HEK293T (cell line): ENCODE measurements at regions not wholly inside any gene's neighbourhood (a gene's known extent, or its start where the extent isn't known, plus 50 kb on each side); places are given as distances from the start of the nearest gene placed in this dataset.

Source experiments
- CTCF ChIA-PET: fragments of 350-600 bp; formaldehyde crosslinking; extraction: SDS; loops from one replicate; lab custom pipeline; 2021; ENCODE audit warnings: antibody characterized with exemption, inconsistent platforms; lab: Yijun Ruan, JAX
- POLR2A ChIA-PET: fragments of 350-600 bp; formaldehyde crosslinking; extraction: SDS; loops from one replicate; lab custom pipeline; 2020; ENCODE audit warnings: antibody characterized with exemption, inconsistent platforms; lab: Yijun Ruan, JAX
- DNase-seq: peaks from one replicate; pipeline ENCODE4 v3.0.0; 2012; ENCODE audit warnings: mixed read lengths; ENCODE audit errors: extremely low spot score
- ARNT ChIP-seq: fragments of 450-650 bp; IDR thresholded peaks from 2 replicates; pipeline ENCODE4 v1.6.1; 2017; ENCODE audit warnings: mild to moderate bottlenecking
- BHLHE40 ChIP-seq: fragments of 450-650 bp; IDR thresholded peaks from 2 replicates; pipeline ENCODE4 v1.6.1; 2016; ENCODE audit warnings: mild to moderate bottlenecking, moderate library complexity, borderline replicate concordance
- CTBP1 ChIP-seq: fragments of 450-650 bp; IDR thresholded peaks from 2 replicates; pipeline ENCODE4 v1.6.1; 2016; ENCODE audit warnings: borderline replicate concordance
- ELF4 ChIP-seq: fragments of 450-650 bp; IDR thresholded peaks from 2 replicates; pipeline ENCODE4 v1.6.1; 2017; ENCODE audit warnings: antibody characterized with exemption
- FOXA1 ChIP-seq: fragments of 450-650 bp; IDR thresholded peaks from 2 replicates; pipeline ENCODE4 v1.6.1; 2016; ENCODE audit warnings: mild to moderate bottlenecking
- FOXK2 ChIP-seq: fragments of 450-650 bp; IDR thresholded peaks from 2 replicates; pipeline ENCODE4 v1.6.1; 2016; ENCODE audit warnings: mild to moderate bottlenecking
- FOXM1 ChIP-seq: fragments of 450-650 bp; IDR thresholded peaks from 2 replicates; pipeline ENCODE4 v1.6.1; 2017; ENCODE audit warnings: mild to moderate bottlenecking, borderline replicate concordance
- HDGF ChIP-seq: fragments of 450-650 bp; IDR thresholded peaks from 2 replicates; pipeline ENCODE4 v1.6.1; 2017; ENCODE audit warnings: antibody characterized with exemption, borderline replicate concordance
- L3MBTL2 ChIP-seq: fragments of 450-650 bp; conservative IDR thresholded peaks from 2 replicates; pipeline ENCODE4 v1.6.1; 2016; ENCODE audit warnings: mild to moderate bottlenecking
- LEF1 ChIP-seq: fragments of 450-650 bp; IDR thresholded peaks from 2 replicates; pipeline ENCODE4 v1.6.1; 2017; ENCODE audit warnings: mild to moderate bottlenecking, borderline replicate concordance
- NFRKB ChIP-seq: fragments of 450-650 bp; IDR thresholded peaks from 2 replicates; pipeline ENCODE4 v1.6.1; 2016; ENCODE audit warnings: mild to moderate bottlenecking, moderate library complexity
- SP1 ChIP-seq: fragments of 450-650 bp; IDR thresholded peaks from 2 replicates; pipeline ENCODE4 v1.6.1; 2017
- SUZ12 ChIP-seq: fragments of 450-650 bp; IDR thresholded peaks from 2 replicates; pipeline ENCODE4 v1.6.1; 2016; ENCODE audit warnings: mild to moderate bottlenecking
- TARDBP ChIP-seq: fragments of 450-650 bp; IDR thresholded peaks from 2 replicates; pipeline ENCODE4 v1.6.1; 2016
- ZNF384 ChIP-seq: fragments of 450-650 bp; IDR thresholded peaks from 2 replicates; pipeline ENCODE4 v1.6.1; 2016
- TF ChIP-seq, protein P1 (sequence below): fragments of 450-650 bp; IDR thresholded peaks from 2 replicates; pipeline ENCODE4 v1.6.1; 2016

DNA sequence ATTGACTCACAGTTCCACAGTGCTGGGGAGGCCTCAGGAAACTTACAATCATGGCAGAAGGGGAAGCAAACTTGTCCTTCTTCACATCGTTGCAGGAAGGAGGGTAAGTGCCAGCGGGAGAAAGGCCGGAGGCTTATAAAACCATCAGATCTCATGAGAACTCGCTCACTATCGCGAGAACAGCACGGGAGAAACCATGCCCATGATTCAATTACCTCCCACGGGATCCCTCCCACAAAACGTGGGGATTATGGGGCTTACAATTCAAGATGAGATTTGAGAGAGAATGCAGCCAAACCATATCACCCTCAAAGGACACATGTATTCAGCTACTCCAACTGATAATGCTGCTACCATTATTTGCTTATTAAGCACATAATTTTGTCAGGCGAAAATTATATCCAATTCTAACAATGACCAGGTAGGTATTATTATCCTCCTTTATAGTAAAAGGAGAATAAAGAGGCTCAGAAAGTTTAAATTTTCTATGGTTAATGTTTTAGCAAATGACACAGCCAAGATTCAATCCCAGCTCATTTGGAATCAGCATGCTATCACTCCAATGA is 327.2 kb upstream of the CDIN1 start:
- ChIA-PET POLR2A (no interaction called here), CTCF (no interaction called here)
- TF ChIP-seq HDGF (no peak), ELF4 (no peak), LEF1 (no peak), FOXA1 (no peak)
- DNase-seq, result no peak

DNA sequence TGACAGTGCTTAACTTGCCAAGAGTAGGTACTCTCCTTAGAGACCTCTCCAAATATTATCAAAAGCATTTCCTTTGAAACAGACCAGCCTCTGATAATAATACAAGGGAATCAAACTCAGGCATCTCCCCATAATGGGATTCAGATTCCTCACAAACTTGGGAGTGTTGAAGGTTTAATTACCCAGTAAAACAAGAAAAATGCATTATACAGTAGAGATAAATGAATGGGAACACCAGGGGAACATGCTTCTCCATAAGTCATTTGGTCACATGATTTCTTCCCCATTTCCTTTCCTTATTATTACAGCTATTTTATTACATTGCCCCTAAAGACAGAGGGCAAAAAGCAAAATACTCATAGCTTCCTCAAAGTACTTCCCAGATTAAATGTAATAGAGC is 325.0 kb upstream of the CDIN1 start:
- ChIA-PET POLR2A (no interaction called here), CTCF (interaction anchor here (0.6 to 0.7 kb wide), 2 partner anchors 761 to 1961 kb away, joined by 3 read pairs; no protein-coding TSS in a partner anchor)
- TF ChIP-seq FOXA1, result no peak
- TF ChIP-seq BHLHE40, result no peak
- no peak for TF ChIP-seq SUZ12
- no peak for TF ChIP-seq L3MBTL2
- TF ChIP-seq, protein P1, sequence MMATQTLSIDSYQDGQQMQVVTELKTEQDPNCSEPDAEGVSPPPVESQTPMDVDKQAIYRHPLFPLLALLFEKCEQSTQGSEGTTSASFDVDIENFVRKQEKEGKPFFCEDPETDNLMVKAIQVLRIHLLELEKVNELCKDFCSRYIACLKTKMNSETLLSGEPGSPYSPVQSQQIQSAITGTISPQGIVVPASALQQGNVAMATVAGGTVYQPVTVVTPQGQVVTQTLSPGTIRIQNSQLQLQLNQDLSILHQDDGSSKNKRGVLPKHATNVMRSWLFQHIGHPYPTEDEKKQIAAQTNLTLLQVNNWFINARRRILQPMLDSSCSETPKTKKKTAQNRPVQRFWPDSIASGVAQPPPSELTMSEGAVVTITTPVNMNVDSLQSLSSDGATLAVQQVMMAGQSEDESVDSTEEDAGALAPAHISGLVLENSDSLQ, result no peak
- no peak for TF ChIP-seq TARDBP
- TF ChIP-seq FOXK2, result no peak
- TF ChIP-seq FOXM1, result no peak
- TF ChIP-seq CTBP1, result no peak
- TF ChIP-seq HDGF, result no peak
- TF ChIP-seq ZNF384, result no peak
- no peak for TF ChIP-seq NFRKB
- DNase-seq, result no peak

DNA sequence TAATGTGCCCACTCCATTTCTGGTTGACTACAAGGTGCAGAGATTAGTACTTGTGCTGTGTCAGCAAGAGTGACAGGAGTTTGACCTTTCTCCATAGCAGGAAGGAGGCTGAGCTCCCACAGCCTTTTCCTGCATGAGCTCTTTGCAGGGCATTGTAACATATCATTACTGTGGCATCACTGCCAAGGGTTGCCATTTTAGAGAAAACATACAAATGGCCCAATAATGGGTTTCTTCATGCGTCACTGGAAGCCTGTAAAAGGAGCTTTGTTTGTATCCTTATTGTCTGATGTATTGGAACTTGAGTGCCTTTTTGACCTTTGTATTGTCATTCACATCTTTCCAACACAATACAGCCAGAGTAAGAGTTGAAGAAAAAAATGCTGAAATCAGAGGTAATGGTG is 323.0 kb upstream of the CDIN1 start:
- no peak for DNase-seq
- POLR2A ChIA-PET, result no interaction called here
- CTCF ChIA-PET, result interaction anchor here (0.5 kb wide), 1 partner anchor 818 kb away, joined by 3 read pairs; no protein-coding TSS in a partner anchor
- TF ChIP-seq HDGF (no peak), SP1 (no peak), NFRKB (no peak), SUZ12 (no peak), CTBP1 (no peak), ARNT (no peak), ZNF384 (no peak), FOXM1 (no peak), TARDBP (no peak), FOXK2 (no peak), ELF4 (no peak), FOXA1 (no peak), BHLHE40 (no peak), LEF1 (no peak), L3MBTL2 (no peak)
- TF ChIP-seq, protein P1, result no peak

DNA sequence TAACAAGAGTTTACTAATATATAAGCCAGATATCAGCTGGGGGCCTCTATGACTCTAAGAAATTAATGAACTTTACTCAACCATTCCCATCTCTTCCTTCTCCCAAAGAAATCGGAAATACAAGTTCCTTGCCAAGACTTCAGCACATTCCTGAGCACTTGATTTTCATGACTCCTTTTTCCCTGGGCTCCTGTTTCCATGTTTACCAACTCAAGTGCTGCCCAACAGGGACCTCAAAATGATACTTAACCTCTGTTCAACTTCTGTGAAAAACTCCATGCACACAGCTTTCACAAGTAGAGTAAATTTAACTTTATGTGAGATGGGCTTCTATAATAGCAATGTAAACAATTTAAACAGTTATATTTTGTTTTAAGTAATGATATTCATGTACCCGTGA is 315.8 kb upstream of the CDIN1 start:
- ChIA-PET POLR2A (no interaction called here), CTCF (no interaction called here)
- TF ChIP-seq FOXK2, result no peak
- no peak for DNase-seq

- DNase-seq, result no peak
Observed at GRCh38 chr15:36265422-36265821, 314.0 kb upstream of the CDIN1 start.

GRCh38 chr15:36271048-36271447 is 308.4 kb upstream of the CDIN1 start:
- POLR2A ChIA-PET, result no interaction called here
- DNase-seq, result peak; percentile 12
- TF ChIP-seq BHLHE40 (no peak), SUZ12 (no peak), FOXM1 (no peak), LEF1 (no peak; the same call in 1 of the 2 replicates), ELF4 (no peak), CTBP1 (peak; percentile 8; the same call in 1 of the 2 replicates), NFRKB (no peak)

More at GRCh38 chr15:36265422-36265821, 314.0 kb upstream of the CDIN1 start:
- no peak for TF ChIP-seq SP1
- TF ChIP-seq ZNF384, result no peak
- no peak for TF ChIP-seq BHLHE40
- no peak for TF ChIP-seq ARNT
- TF ChIP-seq L3MBTL2, result no peak
- no peak for TF ChIP-seq FOXK2
- no peak for TF ChIP-seq HDGF
- TF ChIP-seq FOXA1, result no peak
- POLR2A ChIA-PET, result no interaction called here
- CTCF ChIA-PET, result no interaction called here

DNA sequence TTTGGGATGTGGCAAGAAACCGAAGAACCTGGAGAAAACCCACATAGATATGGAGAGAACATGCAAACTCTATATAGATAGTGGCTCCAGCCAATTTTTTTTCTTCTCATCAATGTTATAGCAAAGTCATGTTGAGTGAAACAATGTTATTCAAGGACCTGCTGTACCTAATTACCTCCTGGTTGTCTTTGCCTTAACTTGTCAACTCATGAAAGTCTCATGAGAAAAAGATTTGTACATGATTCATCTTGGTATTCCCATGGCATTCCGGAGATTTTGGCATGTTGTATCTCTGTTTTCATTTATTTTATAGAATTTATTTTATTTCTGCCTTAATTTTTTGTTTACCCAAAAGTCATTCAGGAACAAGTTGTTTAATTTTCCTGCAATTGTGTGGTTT is 303.8 kb upstream of the CDIN1 start:
- TF ChIP-seq L3MBTL2 (no peak), ELF4 (no peak), NFRKB (no peak), SP1 (no peak), SUZ12 (no peak), CTBP1 (no peak), FOXA1 (no peak), LEF1 (no peak), ARNT (no peak), FOXM1 (no peak), TARDBP (no peak), ZNF384 (no peak), BHLHE40 (no peak), FOXK2 (no peak), HDGF (no peak)
- TF ChIP-seq, protein P1, result no peak
- no peak for DNase-seq
- CTCF ChIA-PET, result no interaction called here
- POLR2A ChIA-PET, result no interaction called here

More at GRCh38 chr15:36271048-36271447, 308.4 kb upstream of the CDIN1 start:
- CTCF ChIA-PET, result no interaction called here
